IPS-15b (cell line): ENCODE measurements at regions not wholly inside any gene's neighbourhood (a gene's known extent, or its start where the extent isn't known, plus 50 kb on each side); places are given as distances from the start of the nearest gene placed in this dataset.
"Not testable (repeated sequence)": the region's sequence is repeated elsewhere in the genome, so short reads cannot be mapped to it uniquely, and the experiment has no call there.

ENCODE experiments used
- H3K27me3 ChIP-seq: one replicate; pipeline ENCODE4 v1.6.1; 2013; ENCODE audit warnings: low read length; ENCODE audit not compliant: control insufficient read depth, insufficient read depth
- H3K36me3 ChIP-seq: one replicate; pipeline ENCODE4 v1.6.1; 2013; ENCODE audit warnings: low read length; ENCODE audit not compliant: control insufficient read depth, insufficient read depth
- H3K4me1 ChIP-seq: one replicate; pipeline ENCODE4 v1.6.1; 2013; ENCODE audit warnings: mild to moderate bottlenecking, low read length; ENCODE audit not compliant: control insufficient read depth, insufficient read depth
- H3K4me3 ChIP-seq: one replicate; pipeline ENCODE4 v1.5.1; 2013; ENCODE audit warnings: low read depth, low read length
- H3K9ac ChIP-seq: one replicate; pipeline ENCODE4 v1.6.1; 2013; ENCODE audit warnings: low read depth, mild to moderate bottlenecking, low read length
- H3K9me3 ChIP-seq: one replicate; pipeline ENCODE4 v1.6.1; 2013; ENCODE audit warnings: mild to moderate bottlenecking, low read length; ENCODE audit not compliant: control insufficient read depth, insufficient read depth

DNA sequence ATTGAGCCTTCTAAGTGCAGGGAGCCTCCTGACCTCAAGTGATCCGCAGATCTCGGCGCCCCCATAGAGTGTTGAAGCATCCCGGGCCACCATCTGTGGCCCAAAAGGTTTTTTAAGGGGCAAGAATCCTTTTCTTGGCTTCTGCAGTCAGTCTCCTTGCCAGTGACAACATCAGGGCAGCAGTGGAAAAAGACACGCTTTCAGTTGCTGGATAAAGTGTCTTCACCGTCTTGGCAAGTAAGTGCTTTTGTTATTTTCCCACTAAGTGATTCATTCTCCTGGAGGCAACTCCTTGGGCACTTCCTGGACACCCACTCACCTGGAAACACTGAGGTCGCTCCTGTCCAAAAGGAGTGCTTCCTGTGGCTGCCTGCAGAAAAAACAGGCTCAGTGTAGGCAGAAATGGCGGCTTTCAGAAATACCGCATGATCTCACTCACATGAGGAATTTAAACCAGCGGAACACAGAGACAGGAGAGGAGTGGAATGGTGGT lies 71.7 kb upstream of the ABHD2 start:
- H3K36me3 ChIP-seq: no peaks in the 10 kb centered on the region
- H3K27me3 ChIP-seq: peaks cover 7% of the 10 kb centered on the region
- no peak overlapping the region for H3K9ac ChIP-seq
- no peaks in the 10 kb centered on the region for H3K9me3 ChIP-seq
- H3K4me3 ChIP-seq: no peak overlapping the region
- peaks cover 9% of the 10 kb centered on the region for H3K4me1 ChIP-seq

DNA sequence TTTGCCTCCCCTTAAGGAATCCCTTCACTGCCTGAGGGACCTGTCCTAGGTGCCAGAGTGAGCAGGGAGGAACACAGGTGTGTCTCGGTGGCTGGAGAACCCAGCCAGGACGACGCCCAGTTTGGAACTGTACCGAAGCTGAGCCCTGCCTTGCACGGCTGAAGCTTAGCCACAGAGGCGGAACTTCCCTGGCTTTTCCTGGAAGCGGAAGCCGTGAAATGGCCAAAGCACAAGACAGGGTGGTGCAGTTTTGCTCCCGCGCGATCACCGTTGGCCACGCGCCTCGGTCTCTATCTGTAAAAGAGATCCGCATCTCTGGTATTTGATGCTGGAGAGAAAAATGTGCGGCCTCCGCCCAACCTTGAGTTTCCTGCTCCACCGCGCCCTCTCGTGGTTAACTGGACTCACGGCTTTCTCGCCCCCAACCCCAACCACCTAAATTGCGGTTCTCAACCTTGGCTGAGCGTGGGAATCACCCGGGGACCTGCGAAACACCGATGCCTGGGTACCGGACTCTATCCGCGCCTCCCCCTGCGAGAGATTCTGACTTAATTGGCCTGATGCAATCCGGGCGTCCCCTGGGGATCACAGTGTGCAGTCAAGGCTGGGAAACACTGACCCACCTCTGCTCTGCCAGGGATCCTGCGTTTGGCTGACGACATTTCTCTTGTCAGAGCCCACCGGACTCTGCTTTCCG lies 70.7 kb upstream of the ABHD2 start:
- no peaks in the 10 kb centered on the region for H3K9me3 ChIP-seq
- peak overlapping the region; percentile 51 for H3K4me3 ChIP-seq
- peaks cover 9% of the 10 kb centered on the region for H3K4me1 ChIP-seq

DNA sequence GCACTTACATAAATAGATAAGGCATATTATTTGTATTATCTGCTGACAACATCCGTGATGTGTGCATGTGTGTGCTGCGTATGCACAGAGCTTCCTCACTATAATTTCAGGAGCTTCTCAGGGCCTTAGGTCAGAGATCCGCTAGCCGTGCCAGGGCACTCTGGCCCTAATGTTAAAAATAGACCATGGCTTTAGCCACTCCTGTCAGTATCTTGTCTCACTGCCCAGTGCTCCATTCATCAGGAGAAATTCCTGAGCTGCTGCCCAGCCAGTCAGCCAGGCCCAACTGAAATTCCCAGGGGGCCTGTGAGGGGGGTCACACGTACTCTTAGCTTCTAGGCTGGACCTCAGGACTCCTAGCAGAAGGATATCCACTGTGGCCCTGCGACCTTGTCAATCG lies 70.0 kb upstream of the ABHD2 start:
- H3K4me3 ChIP-seq: no peak overlapping the region
- H3K27me3 ChIP-seq: peaks cover 7% of the 10 kb centered on the region
- H3K9me3 ChIP-seq: no peaks in the 10 kb centered on the region
- H3K4me1 ChIP-seq: peaks cover 9% of the 10 kb centered on the region
- peak overlapping the region; percentile 42 for H3K9ac ChIP-seq
- no peaks in the 10 kb centered on the region for H3K36me3 ChIP-seq

More for the DNA sequence above, 70.7 kb upstream of the ABHD2 start:
- H3K36me3 ChIP-seq: no peaks in the 10 kb centered on the region
- H3K27me3 ChIP-seq: peaks cover 7% of the 10 kb centered on the region
- peak overlapping the region; percentile 42 for H3K9ac ChIP-seq

DNA sequence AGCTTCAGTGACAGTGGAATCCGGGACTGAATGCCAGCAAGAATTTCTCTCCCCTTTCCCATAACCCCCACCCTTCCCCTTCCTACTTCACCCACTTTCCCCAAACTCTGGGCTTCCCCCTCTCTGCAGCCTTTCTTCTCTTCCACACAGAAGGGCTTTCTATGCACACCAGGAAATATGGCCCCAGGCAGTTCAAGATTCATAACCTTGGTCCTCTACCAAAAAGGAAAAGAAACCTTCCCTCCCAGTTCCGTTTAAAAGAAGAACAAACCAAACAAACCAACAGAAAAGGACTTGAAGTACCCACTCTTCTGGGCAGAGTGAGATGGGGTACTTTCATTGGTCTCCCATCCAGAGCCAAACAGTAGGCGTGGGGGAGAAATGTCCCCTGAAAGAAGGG lies 68.8 kb upstream of the ABHD2 start:
- peaks cover 7% of the 10 kb centered on the region for H3K27me3 ChIP-seq
- no peaks in the 10 kb centered on the region for H3K36me3 ChIP-seq

DNA sequence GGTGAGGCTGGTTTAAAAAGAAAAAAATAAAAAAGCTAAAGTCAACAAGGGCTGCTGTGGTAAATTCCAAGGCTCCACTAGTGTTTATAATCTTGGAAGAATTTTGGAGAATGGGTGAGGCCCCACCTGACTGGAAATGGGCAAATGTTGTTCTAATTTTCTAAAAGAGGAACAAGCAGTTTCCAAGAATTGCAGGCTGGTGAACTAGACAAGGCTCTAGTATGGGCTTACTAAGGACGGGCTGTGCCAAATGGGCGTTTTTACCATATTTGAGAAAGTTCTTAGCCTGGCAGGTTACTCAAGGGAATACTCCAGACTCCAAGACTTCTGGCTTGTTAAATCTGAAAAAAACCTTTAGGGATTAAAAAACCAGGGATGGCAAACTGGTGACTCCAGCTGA lies 67.0 kb upstream of the ABHD2 start:
- H3K27me3 ChIP-seq: peaks cover 7% of the 10 kb centered on the region
- no peak overlapping the region for H3K4me3 ChIP-seq
- no peaks in the 10 kb centered on the region for H3K9me3 ChIP-seq
- peaks cover 9% of the 10 kb centered on the region for H3K4me1 ChIP-seq
- H3K36me3 ChIP-seq: no peaks in the 10 kb centered on the region
- H3K9ac ChIP-seq: no peak overlapping the region

More for the DNA sequence above, 68.8 kb upstream of the ABHD2 start:
- Histone ChIP-seq H3K9me3 (no peaks in the 10 kb centered on the region), H3K9ac (no peak overlapping the region), H3K4me3 (no peak overlapping the region), H3K4me1 (peaks cover 9% of the 10 kb centered on the region)

DNA sequence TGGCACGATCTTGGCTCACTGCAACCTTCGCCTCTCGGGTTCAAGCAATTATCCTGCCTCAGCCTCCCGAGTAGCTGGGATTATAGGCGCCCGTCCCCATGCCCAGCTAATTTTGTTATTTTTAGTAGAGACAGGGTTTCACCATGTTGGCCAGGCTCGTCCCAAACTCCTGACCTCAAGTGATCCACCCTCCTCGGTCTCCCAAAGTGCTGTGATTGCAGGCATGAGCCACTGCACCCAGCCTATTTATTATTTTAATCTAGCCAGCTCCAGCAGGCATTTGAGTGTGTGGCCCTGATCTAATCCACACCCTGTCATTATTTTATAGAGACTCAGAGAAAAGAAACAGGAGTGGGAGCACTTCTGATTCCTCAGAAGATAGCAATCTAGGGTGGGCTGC lies 66.4 kb upstream of the ABHD2 start:
- not testable (repeated sequence) for H3K4me1 ChIP-seq, H3K36me3 ChIP-seq, H3K9me3 ChIP-seq, H3K9ac ChIP-seq, H3K27me3 ChIP-seq, H3K4me3 ChIP-seq

DNA sequence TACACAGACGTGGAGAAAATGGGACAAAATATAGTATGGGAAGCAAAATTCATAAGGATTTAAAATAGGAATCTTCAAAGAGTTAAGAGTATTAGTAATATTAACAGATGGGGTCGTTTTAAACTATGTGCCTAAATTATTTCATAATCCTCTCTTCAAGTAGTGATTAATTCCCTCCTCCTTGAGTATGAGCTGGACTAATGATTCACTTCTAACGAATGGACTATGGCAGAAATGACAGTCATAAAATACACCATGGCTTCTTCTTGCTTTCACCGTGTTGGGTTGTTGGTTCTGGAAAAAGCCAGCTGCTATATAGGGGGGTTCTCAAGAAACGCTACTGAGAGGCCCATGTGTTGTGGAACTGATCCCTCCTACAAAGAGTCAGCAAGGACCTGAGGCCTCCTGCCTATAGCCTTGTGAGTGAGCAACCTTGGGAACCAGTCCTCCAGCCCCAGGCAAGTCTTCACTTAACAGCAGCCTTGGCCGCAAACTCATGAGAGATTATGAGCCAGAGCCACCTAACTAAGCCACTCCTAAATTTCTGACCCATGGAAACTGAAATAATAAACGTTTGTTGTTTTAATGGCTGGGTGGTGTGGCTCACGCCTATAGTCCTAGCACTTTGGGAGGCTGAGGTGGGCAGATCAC lies 64.8 kb upstream of the ABHD2 start:
- no peaks in the 10 kb centered on the region for H3K9me3 ChIP-seq
- H3K9ac ChIP-seq: no peak overlapping the region
- no peak overlapping the region for H3K4me3 ChIP-seq
- no peaks in the 10 kb centered on the region for H3K27me3 ChIP-seq
- no peaks in the 10 kb centered on the region for H3K36me3 ChIP-seq
- no peaks in the 10 kb centered on the region for H3K4me1 ChIP-seq

DNA sequence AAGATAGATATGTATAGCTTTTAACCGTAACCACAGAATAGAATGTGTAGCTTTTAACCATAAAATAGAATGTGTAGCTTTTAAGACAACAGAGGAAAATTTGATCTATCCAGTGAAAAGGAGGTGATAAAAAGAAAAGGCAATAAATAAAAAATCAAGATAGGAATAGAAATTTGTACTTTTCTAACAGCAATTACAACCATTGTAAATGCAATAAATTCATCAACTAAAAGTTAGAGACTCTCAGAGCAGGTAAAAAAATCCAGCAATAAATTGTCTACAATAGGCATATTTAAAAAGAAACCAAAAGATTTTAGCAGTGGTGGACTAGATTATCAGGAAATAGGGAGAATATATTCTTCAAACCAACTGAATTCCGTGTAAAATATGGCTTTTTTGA lies 63.8 kb upstream of the ABHD2 start:
- Histone ChIP-seq H3K9ac (no peak overlapping the region), H3K4me1 (no peaks in the 10 kb centered on the region), H3K36me3 (no peaks in the 10 kb centered on the region)

DNA sequence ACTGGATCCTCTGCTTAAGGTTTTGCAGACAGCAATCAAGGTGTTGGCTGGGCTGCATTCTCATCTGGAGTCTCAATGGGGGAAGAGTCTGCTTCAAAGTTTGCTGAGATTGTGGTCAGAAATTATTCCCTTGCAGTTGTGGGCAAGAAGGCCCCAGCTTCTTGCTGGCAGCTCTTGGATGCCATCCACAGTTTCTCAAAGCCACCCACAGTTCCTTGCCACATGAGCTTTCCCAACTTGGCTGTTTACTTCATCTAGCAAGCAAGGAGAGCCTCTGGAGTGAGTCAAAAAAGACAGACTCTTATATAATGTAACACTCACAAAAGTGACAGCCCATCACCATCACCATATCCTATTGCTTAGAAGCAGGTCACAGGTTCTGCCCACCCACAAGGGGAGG lies 62.1 kb upstream of the ABHD2 start:
- H3K9me3 ChIP-seq: no peaks in the 10 kb centered on the region
- no peak overlapping the region for H3K9ac ChIP-seq
- H3K27me3 ChIP-seq: no peaks in the 10 kb centered on the region
- no peak overlapping the region for H3K4me3 ChIP-seq
- no peaks in the 10 kb centered on the region for H3K4me1 ChIP-seq
- H3K36me3 ChIP-seq: no peaks in the 10 kb centered on the region

More for the DNA sequence above, 63.8 kb upstream of the ABHD2 start:
- Histone ChIP-seq H3K27me3 (no peaks in the 10 kb centered on the region), H3K4me3 (no peak overlapping the region), H3K9me3 (no peaks in the 10 kb centered on the region)

DNA sequence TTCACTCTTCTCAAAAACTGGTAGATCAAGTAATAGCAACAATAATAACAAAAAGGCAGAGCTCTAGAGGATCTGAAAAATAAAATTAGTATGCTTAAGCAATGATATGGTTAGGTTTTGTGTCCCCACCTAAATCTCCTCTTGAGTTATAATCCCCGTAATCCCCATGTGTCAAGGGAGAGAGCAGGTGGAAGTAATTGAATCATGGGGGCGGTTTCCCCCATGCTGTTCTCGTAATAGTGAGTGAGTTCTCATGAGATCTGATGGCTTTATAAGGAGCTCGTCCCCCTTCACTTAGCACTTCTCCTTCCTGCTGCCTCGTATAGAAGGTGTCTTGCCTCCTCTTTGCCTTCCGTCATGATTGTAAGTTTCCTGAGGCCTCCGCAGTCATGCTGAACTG lies 60.2 kb upstream of the ABHD2 start:
- Histone ChIP-seq H3K27me3 (no peaks in the 10 kb centered on the region), H3K36me3 (no peaks in the 10 kb centered on the region), H3K4me1 (no peaks in the 10 kb centered on the region), H3K9me3 (no peaks in the 10 kb centered on the region), H3K4me3 (no peak overlapping the region), H3K9ac (no peak overlapping the region)

DNA sequence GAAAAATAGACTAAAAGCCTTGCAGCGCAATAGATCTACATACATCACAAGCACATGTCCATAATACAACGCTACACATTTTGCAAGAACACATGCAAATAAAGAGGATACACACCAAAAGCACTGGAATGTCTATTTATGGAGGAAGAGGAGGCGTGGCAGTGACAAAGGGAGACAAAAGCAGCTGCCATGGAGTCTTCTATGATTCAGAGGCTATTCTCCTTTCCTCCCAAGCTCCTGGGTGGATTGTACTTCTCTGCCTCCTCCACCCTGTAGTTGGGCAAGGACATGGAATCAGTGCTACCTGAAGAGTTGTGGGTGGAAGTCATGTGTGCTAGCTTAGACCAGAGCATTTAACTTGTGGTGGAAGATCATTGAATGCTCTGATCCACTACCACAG lies 57.9 kb upstream of the ABHD2 start:
- H3K4me3 ChIP-seq: no peak overlapping the region
- H3K36me3 ChIP-seq: no peaks in the 10 kb centered on the region
- H3K4me1 ChIP-seq: no peaks in the 10 kb centered on the region
- H3K9me3 ChIP-seq: no peaks in the 10 kb centered on the region
- no peaks in the 10 kb centered on the region for H3K27me3 ChIP-seq
- no peak overlapping the region for H3K9ac ChIP-seq

DNA sequence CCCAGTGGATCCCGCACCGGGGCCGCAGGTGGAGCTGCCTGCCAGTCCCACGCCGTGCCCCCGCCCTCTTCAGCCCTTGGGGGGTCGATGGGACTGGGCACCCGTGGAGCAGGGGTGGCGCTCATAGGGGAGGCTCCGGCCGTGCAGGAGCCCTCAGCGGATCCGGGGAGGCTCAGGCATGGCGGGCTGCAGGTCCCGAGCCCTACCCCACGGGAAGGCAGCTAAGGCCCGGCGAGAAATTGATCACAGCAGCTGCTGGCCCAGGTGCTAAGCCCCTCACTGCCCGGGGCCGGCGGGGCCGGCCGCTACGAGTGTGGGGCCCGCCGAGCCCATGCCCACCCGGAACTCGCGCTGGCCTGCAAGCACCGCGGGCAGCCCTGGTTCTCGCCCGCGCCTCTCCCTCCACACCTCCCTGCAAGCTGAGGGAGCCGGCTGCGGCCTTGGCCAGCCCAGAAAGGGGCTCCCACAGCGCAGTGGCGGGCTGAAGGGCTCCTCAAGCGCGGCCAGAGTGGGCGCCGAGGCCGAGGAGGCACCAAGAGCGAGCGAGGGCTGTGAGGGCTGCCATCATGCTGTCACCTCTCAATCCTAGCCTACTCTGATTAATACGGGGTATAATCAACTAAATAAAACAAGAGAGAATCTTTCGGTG lies 56.5 kb upstream of the ABHD2 start:
- not testable (repeated sequence) for H3K9me3 ChIP-seq, H3K4me3 ChIP-seq, H3K4me1 ChIP-seq, H3K27me3 ChIP-seq, H3K9ac ChIP-seq, H3K36me3 ChIP-seq
